K562 (cell line): ENCODE measurements at regions not wholly inside any gene's neighbourhood (a gene's known extent, or its start where the extent isn't known, plus 50 kb on each side); places are given as distances from the start of the nearest gene placed in this dataset.

Source experiments
- ATAC-seq: fragments of 200-7000 bp; cut with Tn5 transposase; 3 replicates; pipeline ENCODE4 v1.9.1; 2020; ENCODE audit warnings: moderate library complexity
- BruUV-seq: library from RNA; stranded (reverse); fragments of 400-500 nt; replicated peaks from 2 replicates; lab custom pipeline; 2021; lab: Mats Ljungman, UMichigan
- CTCF ChIA-PET: fragments of 300-600 bp; formaldehyde crosslinking; extraction: SDS; loops from one replicate; lab custom pipeline; 2021; ENCODE audit warnings: low intra/inter-chr PET ratio; lab: Yijun Ruan, JAX
- POLR2A ChIA-PET: fragments of 300-600, 350-650 bp; sonication (Branson Sonifier 250); formaldehyde crosslinking; extraction: SDS; loops from one replicate; lab custom pipeline; 2021; ENCODE audit warnings: antibody characterized with exemption, inconsistent platforms; lab: Yijun Ruan, JAX
- DNase-seq, 4 experiments: peaks; one replicate each; pipeline versions ENCODE4 v3.0.0 to v3.0.0-alpha.2; 2011 to 2018; ENCODE audit warnings: low spot score in 3 of 4, mixed read lengths in 3 of 4; ENCODE audit errors: extremely low read depth in 1 of 4
- FAIRE-seq: peaks from 2 replicates; lab custom pipeline; 2011; peaks lifted over from hg19 to GRCh38; lab: Jason Lieb, UNC
- H2AFZ ChIP-seq: 2 replicates; pipeline ENCODE4 v1.6.0; 2011; ENCODE audit warnings: low read depth, low read length, control low read depth, inconsistent platforms
- H3K27ac ChIP-seq: fragments of 200-600 bp; 3 replicates; pipeline ENCODE4 v1.8.0; 2011; ENCODE audit warnings: low read depth, mild to moderate bottlenecking, control low read depth, inconsistent platforms, low read length, moderate library complexity, mixed read lengths; ENCODE audit errors: extremely low read depth
- H3K27me3 ChIP-seq, 2 experiments: fragments of 300-600 bp in 1 of 2; 2 replicates in 1 of 2; 3 replicates in 1 of 2; pipeline versions ENCODE4 v1.6.0 to v1.8.0; 2011; ENCODE audit warnings: inconsistent platforms in 2 of 2, low read length in 2 of 2, mild to moderate bottlenecking in 1 of 2, mixed read lengths in 1 of 2, moderate library complexity in 1 of 2; ENCODE audit not compliant: control insufficient read depth in 2 of 2, insufficient read depth in 2 of 2
- H3K36me3 ChIP-seq: fragments of 300-600 bp; 3 replicates; pipeline ENCODE4 v1.8.0; 2011; ENCODE audit warnings: mild to moderate bottlenecking, low read length, inconsistent platforms; ENCODE audit not compliant: control insufficient read depth, insufficient read depth
- H3K4me1 ChIP-seq, 2 experiments: fragments of 200-600 bp in 1 of 2; replicated peaks in 1 of 2; 2 replicates in 1 of 2; 3 replicates in 1 of 2; pipeline versions ENCODE4 v1.5.1 to v1.8.0; 2011; ENCODE audit warnings: inconsistent platforms in 2 of 2, low read length in 2 of 2, mild to moderate bottlenecking in 1 of 2, mixed read lengths in 1 of 2, moderate library complexity in 1 of 2; ENCODE audit not compliant: control insufficient read depth in 2 of 2, insufficient read depth in 2 of 2
- H3K4me2 ChIP-seq: 2 replicates; pipeline ENCODE4 v1.6.1; 2011; ENCODE audit warnings: low read length, control low read depth, inconsistent platforms, mixed read lengths; ENCODE audit not compliant: insufficient read depth
- H3K4me3 ChIP-seq: fragments of 200-600 bp; sonication (generic), shearing (Covaris generic); 2 replicates; pipeline ENCODE4 v1.5.1; 2016; ENCODE audit warnings: control low read depth, inconsistent platforms
- H3K79me2 ChIP-seq: fragments of 200-600 bp; 3 replicates; pipeline ENCODE4 v1.8.0; 2011; ENCODE audit warnings: low read length, inconsistent platforms; ENCODE audit not compliant: control insufficient read depth, insufficient read depth
- H3K9ac ChIP-seq, 2 experiments: 2 replicates each; pipeline versions ENCODE4 v1.6.0 to v1.6.1; 2011; ENCODE audit warnings: low read depth in 2 of 2, low read length in 2 of 2, control low read depth in 1 of 2, inconsistent platforms in 1 of 2, mild to moderate bottlenecking in 1 of 2, mixed read lengths in 1 of 2; ENCODE audit not compliant: insufficient read depth in 1 of 2
- H3K9me1 ChIP-seq: one replicate; pipeline ENCODE4 v1.6.0; 2011; ENCODE audit warnings: inconsistent platforms, mild to moderate bottlenecking, low read length, moderate library complexity; ENCODE audit not compliant: control insufficient read depth, insufficient read depth
- H3K9me3 ChIP-seq: replicated peaks from 2 replicates; pipeline ENCODE4 v1.5.1; 2011; ENCODE audit warnings: low read depth, low read length, inconsistent platforms; ENCODE audit not compliant: control insufficient read depth, insufficient read depth
- H4K20me1 ChIP-seq: replicated peaks from 2 replicates; pipeline ENCODE4 v1.6.1; 2011; ENCODE audit warnings: low read length, inconsistent platforms, mixed read lengths; ENCODE audit not compliant: control insufficient read depth, insufficient read depth
- CHD2 ChIP-seq: IDR thresholded peaks from 2 replicates; pipeline ENCODE4 v1.6.1; 2011; ENCODE audit warnings: low read depth, low read length
- CREB3L1 ChIP-seq: fragments of 450-650 bp; IDR thresholded peaks from 2 replicates; pipeline ENCODE4 v1.6.1; 2014; ENCODE audit warnings: low read depth, mild to moderate bottlenecking, moderate library complexity, borderline replicate concordance
- HNRNPUL1 ChIP-seq: fragments of 200-400 bp; formaldehyde crosslinking; IDR thresholded peaks from 2 replicates; pipeline ENCODE4 v1.6.1; 2017; ENCODE audit warnings: low read length
- NCOA1 ChIP-seq: fragments of 450-650 bp; IDR thresholded peaks from 2 replicates; pipeline ENCODE4 v1.6.1; 2016; ENCODE audit warnings: low read depth
- PPARD ChIP-seq: fragments of 250-450 bp; sonication (Bioruptor Pico); IDR thresholded peaks from 2 replicates; pipeline ENCODE4 v1.8.0; 2022; ENCODE audit warnings: inconsistent platforms, mild to moderate bottlenecking, moderate library complexity
- SNAPC5 ChIP-seq: fragments of 250-450 bp; sonication (Bioruptor Pico); IDR thresholded peaks from 2 replicates; pipeline ENCODE4 v1.8.0; 2021; ENCODE audit warnings: moderate library complexity, mild to moderate bottlenecking, inconsistent platforms
- ZFP1 ChIP-seq: fragments of 450-650 bp; formaldehyde crosslinking; IDR thresholded peaks from 2 replicates; pipeline ENCODE4 v1.4.0; 2020; ENCODE audit warnings: mild to moderate bottlenecking, mixed read lengths
- WGBS: fragments of 100-300 bp; shearing (Covaris generic); methylation state at CpG from one replicate; pipeline ENCODE4 v1.1.6; 2016; ENCODE audit warnings: low coverage, mixed read lengths; ENCODE audit not compliant: insufficient coverage; ENCODE audit errors: missing lambda C conversion rate; 5-methylcytosine and 5-hydroxymethylcytosine counted together
- in situ Hi-C: fragments of 300-500 bp; cut with MboI; formaldehyde crosslinking; loops from 4 replicates; pipeline ENCODE4 v1.15.0; 2018; ENCODE audit warnings: inconsistent platforms, mixed read lengths
- intact Hi-C: fragments of 100-400 bp; cut with micrococcal nuclease; formaldehyde crosslinking; loops from 2 replicates; pipeline ENCODE4 v1.14.2; 2022

- peak in 1 of 4 experiments; percentile 3 for DNase-seq
- H3K36me3 ChIP-seq, result no peaks in the 10 kb centered on the region
- no peaks in the 10 kb centered on the region for H3K4me1 ChIP-seq
- H3K27ac ChIP-seq, result no peak overlapping the region
- no peak overlapping the region for H3K4me2 ChIP-seq
- FAIRE-seq, result no peak
- 2% methylated on average over 5 of the region's 5 CpGs for WGBS
- no peaks in the 10 kb centered on the region for H3K79me2 ChIP-seq
- H2AFZ ChIP-seq, result no peak overlapping the region
- peaks cover 4% of the 10 kb centered on the region for H3K9me1 ChIP-seq
- H4K20me1 ChIP-seq, result 0 out of 2 replicates have a peak, but pooled peaks cover 8% of the 10 kb centered on the region
- no peak for TF ChIP-seq SNAPC5
- TF ChIP-seq CHD2, result no peak
- TF ChIP-seq NCOA1, result no peak
- TF ChIP-seq PPARD (CRISPR knock-in tag), result no peak
- no peak for TF ChIP-seq CREB3L1
- no peak for TF ChIP-seq HNRNPUL1
- no peak for TF ChIP-seq ZFP1 (CRISPR knock-in tag)
- CTCF ChIA-PET, result no interaction called here
- in situ Hi-C loops (no loop called here), intact Hi-C loops (no loop called here)
- no peak overlapping the region for H3K4me3 ChIP-seq
- peaks cover 10 to 43% of the 10 kb centered on the region in 2 experiments; a peak in 4 of 5 replicates for H3K27me3 ChIP-seq
- no peak overlapping the region for H3K9ac ChIP-seq
- POLR2A ChIA-PET, result interaction anchor here (0.7 kb wide), 1 partner anchor 19 kb away, joined by 3 read pairs; no protein-coding TSS in a partner anchor
- BruUV-seq, result no TSS peak
- no peaks in the 10 kb centered on the region for H3K9me3 ChIP-seq
- ATAC-seq, result no peak
These were observed 445.3 kb downstream of the RPS24 start for GRCh38 chr10:78478919-78479318.
